ENCODE measurements at regions not wholly inside any gene's neighbourhood (a gene's known extent, or its start where the extent isn't known, plus 50 kb on each side); places are given as distances from the start of the nearest gene placed in this dataset.
"Not testable (repeated sequence)": the region's sequence is repeated elsewhere in the genome, so short reads cannot be mapped to it uniquely, and the experiment has no call there.

DNA sequence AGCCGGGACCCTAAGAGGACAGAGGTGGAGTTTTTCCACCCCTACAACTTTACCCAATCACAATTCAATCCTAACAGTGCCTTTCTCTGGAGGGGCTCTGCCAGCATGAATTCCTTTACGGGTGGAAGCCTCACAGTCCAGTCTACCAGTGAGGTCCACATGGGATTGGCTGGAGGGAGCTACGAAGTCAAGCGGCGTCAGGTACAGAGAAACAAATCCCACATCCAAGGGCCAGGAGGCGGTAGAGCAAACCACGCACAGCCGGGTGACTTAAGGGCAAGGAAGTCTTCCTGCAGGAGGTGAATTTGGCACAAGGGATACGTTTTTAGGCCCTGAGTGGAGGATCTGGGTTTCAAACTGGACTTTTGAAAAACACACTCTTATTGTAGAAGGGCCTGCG is 199.6 kb downstream of the UQCRFS1 start:
- DNase-seq (ENCODE audit: low read depth in 3 of 3): no peak

DNA sequence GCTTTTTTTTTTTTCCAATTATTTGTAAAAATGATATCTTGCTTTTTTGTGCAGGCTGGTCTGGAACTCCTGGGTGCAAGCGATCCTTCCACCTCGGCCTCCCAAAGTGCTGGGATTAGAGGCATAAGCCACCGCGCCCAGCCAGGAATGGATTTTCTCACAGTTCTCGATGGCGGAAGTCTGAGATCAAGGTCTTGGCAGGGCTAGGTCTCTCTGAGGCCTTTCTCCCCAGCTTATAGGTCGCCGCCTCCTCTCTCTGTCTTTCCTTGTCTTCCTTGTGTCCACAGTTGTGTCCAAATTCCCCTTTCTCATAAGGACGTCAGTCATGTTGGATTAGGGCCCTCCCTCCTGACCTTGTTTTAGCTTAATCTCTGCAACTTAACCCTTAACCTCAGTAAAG is 200.5 kb downstream of the UQCRFS1 start:
- DNase-seq (ENCODE audit: low read depth in 3 of 3): no peak

DNA sequence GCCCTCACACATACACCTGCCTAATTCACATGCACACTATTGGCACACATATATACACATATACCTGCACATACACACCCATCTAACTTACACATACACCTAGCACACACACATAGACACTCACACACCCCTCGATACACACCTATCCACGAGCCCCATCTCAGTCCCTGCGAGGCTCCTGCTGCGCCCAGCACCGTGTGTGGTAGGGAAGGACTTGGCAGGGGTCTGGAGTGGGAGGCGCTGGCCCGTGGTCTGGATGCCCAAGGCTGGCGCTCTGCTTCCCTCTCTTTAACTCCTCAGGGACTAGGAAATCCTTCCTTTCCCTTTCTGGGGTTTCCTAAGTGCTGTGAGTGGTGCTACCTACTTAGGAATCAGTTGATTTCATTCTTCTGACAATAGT is 202.7 kb downstream of the UQCRFS1 start:
- DNase-seq (ENCODE audit: low read depth in 3 of 3): no peak

DNA sequence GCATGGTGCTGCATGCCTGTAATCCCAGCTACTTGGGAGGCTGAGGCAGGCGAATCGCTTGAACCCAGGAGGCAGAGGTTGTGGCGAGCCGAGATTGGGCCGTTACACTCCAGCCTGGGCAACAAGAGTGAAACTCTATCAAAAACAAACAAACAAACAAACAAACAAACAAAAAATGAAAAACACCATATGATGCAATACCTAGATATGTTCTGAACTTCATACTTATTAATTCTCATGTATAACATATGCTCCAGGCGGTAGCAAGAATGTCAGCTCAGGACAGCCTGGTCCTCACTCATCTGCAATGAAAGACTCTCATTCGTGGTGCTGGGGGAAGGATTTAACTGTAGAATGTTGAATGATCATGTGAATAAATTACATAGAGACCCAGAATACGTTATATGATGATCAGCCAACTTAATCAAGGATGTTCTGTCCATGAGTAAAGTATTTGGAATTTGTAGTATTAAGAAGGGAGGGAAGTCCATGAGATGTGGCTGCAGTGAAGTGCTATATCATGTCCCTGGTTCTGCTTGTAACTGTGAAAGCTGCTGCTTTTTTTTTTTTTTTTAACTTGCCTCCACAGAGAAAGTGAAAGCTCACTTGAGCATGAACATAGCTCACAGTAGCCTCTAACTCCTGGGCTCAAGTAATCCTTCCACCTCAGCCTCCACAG is 206.8 kb downstream of the UQCRFS1 start:
- DNase-seq (ENCODE audit: low read depth in 3 of 3): no peak

DNA sequence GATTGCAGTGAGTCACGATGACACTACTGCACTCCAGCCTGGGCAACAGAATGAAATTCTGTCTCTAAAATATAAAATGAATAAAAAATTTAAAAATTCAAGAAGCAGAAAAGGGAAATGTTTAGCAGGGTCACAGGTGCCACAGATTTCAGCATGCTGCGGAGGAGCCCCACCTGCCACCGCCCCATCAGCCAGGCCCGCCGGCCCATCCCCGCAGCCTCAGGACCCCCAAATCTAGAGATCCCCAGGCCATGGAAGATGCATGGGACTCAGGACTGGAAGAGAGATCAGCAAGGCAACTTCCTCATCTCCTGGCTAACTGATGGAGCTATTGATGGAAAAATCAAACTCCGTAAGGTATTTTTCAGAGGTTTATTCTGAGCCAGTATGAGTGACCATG is 208.2 kb downstream of the UQCRFS1 start:
- no peak for DNase-seq (ENCODE audit: low read depth in 3 of 3)

DNA sequence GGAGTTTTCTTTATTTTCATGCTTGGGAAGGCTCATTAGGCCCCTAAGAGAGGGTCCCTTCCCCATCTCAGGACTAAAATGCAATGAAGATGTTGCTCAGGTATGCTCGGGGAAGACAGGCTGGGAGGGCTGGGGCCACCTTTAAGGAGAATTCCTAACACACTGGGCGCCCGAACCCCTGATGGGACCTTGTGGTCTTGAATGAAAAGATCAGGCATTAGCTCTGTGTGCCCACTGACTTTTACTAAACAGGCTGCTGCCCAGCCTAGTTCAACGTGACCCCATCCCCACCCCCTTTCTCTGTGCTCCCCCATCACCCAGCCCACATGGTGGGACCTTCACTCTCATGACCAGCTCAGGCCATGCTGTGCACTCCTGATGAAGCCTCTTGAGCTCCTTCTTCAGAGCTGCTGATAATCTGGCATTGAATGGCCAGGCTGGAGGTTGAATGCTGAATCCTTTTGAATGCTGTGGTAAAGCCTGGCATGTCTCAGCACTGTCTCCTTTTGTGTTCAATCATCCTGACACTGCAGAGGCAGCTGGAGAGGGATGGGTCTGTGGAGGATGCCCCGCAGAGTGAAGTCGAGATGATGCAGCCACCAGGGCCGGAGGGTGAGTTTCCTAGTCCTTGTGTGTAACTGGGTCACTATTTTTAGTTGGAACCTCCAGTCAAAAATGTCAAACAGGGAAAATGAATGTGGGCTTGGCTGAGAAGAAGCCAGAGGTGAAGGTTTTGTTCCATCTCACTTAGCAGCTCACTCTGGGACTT is 209.1 kb downstream of the UQCRFS1 start:
- no peak for DNase-seq (ENCODE audit: low read depth in 3 of 3)

DNA sequence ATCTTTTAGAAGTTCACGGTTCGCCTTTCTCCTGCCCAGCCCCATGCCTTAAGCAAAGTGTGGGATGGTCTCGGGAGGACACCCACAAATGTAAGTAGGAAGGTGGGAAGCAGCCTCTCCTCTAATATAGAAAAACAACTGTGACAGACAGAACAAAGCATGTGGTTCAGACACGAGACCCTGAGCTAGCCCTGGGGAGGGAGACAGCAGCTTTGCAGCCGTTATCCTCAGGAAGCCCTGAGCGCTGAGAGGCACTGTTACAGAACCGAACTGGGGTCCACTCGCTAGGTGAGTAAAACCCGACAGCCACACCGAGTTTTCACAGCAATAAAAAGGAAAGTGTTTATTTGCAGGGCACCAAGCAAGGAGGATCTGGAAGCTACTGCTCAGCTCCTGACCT is 210.6 kb downstream of the UQCRFS1 start:
- no peak for DNase-seq (ENCODE audit: low read depth in 3 of 3)

DNA sequence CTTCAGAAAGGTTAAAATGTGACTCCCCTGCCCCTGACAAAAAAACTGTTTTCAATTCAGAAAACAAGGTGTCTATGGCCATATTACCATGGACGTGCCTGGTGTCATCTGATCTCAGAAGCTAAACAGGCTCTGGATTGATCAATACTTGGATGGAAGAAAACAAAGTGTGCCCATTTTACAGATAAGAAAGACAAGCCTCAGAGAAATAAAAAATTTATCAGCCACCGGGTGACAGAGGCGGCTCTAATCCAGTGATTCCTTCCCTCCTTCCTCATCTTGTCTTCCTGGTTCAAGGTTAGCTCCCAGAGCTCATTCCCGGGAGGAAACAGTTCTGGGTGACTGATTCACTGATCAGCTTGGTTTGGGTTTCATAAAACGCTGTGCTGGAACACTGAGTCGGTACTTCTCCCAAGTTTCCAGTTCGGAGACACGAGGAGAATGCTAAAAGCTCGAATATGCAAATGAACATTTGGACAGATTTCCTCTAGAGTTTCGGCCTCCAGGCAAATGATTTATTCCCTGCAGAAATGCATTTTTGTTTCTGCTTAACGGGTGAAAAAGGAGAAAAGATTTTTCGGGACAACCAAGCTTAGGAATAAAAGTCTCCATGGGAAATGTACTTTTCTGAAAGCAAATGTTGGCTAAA is 211.2 kb downstream of the UQCRFS1 start:
- DNase-seq (ENCODE audit: low read depth in 3 of 3): no peak

DNA sequence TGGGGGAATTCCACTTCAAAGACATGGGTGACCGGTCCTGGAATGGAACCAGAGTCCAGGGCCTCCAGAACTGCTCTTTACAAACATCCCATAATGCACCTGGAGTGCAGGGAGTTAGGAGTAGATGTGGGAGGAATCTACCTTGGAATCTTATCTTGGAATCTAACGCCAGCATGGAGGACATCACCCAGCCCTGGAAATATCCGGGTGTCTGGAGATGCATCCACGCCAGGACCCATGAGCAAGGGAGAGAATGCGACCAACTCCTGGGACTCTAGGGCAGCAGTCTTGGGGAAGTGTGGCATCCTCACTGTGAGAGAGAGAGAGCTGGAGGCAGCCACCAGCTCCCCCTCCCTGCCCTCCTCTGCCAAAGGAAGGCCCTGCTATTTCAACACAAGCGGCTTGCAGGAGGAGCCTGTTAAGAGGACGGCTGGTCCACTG is 211.8 kb downstream of the UQCRFS1 start:
- DNase-seq (ENCODE audit: low read depth in 3 of 3): no peak

DNA sequence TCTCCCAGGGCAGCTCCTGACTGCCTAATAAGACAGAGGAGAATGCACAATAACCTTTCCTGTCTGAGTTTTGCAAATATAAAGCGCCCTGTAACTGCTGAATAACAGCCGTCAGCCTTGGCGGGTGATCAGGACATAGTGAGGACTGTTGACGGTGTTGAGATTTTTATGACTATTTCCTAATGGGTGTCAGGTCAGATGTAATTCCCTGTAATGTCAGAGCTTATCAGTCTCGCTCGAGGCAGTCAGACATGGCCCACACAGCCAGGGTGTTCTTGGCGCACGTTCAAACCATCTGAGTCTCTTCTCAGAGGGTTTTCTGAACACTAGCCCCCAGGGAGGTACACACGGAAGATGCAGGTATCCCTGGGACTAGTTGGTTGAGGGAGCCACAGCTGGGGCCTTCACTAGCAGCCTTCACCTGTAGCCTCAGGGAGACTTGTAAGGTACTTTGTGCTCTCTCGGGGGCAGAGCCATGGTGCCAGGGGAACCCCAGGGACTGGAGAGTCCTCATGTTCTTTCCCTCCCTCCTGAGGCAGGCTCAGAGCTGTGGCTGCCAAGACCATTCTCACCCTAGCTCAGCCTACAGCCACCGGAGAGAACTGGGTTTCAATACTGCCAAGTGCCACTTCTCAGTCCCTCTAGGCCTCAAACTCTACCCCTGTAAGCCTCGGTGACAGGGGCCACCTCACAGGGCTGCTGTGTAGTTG is 213.1 kb downstream of the UQCRFS1 start:
- DNase-seq (ENCODE audit: low read depth in 3 of 3): no peak

DNA sequence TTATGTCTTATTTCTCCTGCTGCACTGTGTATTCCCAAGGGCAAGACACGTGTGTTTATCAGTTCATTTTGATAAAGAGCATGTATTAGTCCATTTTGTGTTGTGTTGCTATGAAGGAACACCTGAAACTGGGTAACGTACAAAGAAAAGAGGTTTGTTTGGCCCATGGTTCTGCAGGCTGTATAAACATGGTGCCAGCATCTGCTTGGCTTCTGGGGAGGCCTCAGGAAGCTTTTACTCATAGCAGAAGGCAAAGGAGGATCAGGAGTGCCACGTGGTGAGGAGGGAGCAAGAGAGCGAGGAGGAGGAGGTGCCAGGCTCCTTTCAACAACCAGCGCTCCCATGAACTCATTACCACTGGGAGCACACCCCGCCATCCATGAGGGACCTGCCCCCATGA is 214.0 kb downstream of the UQCRFS1 start:
- no peak for DNase-seq (ENCODE audit: low read depth in 3 of 3)

DNA sequence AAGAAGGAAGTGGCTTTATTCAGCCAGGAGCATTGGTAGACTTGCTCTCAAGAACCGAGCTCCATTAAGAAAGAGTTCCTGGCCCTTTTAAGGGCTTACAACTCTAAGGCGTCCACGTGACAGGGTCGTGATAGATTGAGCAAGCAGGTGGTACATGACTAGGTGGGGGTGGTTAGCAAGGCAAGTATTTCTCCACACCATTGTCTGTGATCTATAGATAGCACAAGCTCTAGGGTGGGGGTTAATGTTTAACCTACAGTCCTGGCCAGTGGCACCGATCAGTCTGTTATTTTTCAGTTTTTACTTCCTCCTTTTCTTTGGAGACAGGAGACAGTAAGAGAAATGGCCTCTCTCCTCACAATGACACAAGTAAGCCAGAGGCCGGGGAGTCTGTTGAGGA is 215.1 kb downstream of the UQCRFS1 start:
- DNase-seq (ENCODE audit: low read depth in 3 of 3): not testable (repeated sequence)

DNA sequence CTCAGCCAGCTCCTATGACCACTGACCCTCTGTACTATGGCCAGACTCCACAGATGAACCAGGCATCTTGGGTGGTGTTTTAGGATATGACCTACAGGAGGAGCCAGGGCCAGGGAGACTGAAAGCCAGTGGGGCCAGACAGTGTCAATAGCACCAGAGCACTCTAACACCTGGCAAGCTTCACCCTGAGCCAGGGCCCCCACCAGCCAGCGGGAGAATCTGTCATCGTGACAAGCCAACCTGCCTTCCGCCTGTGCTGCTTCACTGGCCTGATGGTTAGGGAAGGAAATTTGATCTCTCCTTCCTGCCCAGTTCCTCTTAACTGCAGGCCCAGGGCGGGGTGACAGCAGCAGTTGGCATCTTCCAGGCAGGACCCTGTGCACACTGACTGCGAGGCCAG is 222.4 kb downstream of the UQCRFS1 start:
- DNase-seq (ENCODE audit: low read depth in 3 of 3): no peak

DNA sequence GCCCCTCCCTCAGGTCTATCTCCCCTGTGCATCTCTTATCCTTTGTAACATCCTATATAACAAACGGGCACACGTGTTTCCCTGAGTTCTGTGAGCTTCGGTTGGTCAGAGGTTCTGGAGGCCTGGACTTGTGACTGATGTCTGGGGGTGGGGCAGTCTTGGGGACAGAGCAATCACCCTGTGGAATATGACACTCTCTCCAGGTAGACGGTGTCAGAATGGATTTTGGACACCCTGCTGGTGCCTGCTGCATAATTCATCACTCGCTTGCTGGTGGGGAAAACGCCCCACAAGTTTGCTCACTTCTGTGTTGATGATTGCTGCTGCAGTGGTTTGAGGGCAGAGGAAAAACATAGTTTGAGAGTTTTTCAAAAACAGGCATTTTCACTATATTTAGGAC is 223.2 kb downstream of the UQCRFS1 start:
- DNase-seq (ENCODE audit: low read depth in 3 of 3): no peak

DNA sequence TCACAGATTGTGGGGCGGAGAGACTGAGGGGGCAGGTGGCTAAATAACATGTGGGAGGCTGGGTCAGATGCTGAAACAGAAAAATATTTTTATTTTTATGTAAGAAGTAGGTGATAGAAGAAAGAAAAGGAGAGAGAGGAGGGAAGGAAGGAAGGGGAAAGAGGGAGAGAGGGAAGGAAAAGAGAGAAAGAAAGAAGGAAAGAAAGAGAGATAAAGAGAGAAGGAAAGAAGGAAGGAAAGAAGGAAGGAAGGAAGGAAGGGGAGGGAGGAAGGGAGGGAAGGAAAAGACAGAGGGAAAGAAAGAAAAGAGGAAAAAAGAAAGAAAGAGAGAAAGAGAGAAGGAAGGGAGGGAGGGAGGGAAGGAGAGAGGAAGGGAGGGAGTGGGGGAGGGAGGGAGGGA is 224.9 kb downstream of the UQCRFS1 start:
- DNase-seq (ENCODE audit: low read depth in 3 of 3): no peak

DNA sequence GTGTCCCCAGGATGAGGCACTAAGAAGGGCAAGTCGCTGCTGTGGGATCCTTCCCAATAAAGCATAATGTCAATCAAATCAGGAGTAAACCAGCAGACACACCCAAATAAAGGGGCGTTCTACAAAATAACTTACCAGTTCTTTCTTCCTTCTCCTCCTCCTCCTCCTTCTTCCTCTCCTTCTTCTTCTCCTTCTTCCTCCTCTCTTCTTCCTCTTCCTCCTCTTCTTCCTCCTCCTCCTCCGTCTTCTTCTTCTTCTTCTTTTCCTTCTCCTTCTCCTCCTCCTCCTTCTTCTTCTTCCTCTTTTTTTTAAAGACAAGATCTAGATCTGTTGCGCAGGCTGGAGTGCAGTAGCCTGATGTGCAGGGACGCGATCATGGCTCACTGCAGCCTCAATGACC is 225.8 kb downstream of the UQCRFS1 start:
- DNase-seq (ENCODE audit: low read depth in 3 of 3): no peak

DNA sequence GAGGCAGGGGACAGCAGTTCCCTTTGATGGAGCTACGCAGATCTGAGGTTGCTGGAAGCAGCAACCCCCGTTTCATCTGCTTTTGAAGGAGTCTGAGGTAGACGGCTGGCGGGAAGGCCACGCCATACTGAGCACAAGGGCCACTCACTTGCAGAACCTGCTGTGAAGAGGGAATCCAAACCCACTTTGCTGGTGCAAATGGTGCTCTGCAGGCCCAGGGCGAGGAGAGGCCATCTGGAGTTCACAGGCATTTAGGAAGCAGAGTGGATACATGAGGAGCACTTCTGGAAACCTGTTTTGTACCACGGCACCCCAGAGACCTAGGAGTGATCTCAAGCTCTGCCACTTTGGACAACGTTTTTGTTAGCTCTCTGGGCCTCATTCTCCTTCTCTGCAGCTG is 227.8 kb downstream of the UQCRFS1 start:
- no peak for DNase-seq (ENCODE audit: low read depth in 3 of 3)

DNA sequence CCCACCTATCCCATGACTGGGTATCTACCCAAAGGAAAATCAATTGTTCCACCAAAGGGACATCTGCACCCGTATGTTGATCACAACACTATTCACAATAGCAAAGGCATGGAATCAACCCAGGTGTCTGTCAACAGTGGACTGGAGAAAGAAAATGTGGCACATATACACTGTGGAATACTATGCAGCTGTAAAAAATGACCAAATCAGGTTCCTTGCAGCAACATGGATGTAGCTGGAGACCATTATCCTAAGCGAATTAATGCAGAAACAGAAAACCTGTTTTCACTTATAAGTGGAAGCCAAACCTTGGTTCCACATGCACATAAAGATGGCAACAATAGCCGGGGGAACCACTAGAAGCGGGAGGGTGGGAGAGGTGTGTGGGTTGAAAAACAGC is 228.6 kb downstream of the UQCRFS1 start:
- no peak for DNase-seq (ENCODE audit: low read depth in 3 of 3)

DNA sequence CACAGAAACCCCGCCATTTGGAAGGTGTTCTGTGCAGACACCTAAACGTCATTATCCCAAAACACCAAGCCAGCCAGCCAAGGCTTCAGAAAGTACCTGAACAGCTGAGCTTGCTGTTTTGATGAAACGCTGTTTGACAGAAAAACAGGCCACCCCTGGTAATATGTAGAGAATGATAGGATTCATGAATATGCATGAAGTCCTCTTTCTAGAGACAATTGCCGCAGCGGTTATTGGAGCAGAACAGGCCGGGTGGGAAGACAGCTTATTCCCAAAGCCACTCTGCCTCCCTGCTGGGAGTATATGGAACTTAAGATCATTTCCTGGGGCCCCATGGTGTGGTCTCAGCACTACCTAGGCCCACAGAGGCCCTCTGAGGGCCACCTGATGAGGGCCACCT is 229.5 kb downstream of the UQCRFS1 start:
- no peak for DNase-seq (ENCODE audit: low read depth in 3 of 3)

DNA sequence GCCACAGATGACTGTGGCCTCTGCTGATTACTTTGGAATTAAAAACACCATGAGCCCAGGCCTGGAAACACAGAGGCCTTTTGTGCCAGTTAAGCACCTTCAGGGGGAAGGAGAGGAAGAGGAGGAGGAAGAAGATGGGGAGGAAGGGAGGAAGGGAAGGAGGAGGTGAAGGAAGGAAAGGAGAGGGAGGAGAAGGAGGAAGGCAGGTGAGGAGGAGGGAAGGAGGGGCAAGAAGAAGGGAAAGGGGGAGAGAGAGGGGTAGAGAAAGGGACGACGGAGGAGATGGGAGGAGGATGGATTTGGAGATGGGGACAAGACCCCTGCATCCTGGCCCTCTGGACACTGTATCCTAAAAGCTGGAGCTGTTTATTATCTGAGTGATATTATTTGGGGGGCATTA is 231.0 kb downstream of the UQCRFS1 start:
- DNase-seq (ENCODE audit: low read depth in 3 of 3): no peak

DNA sequence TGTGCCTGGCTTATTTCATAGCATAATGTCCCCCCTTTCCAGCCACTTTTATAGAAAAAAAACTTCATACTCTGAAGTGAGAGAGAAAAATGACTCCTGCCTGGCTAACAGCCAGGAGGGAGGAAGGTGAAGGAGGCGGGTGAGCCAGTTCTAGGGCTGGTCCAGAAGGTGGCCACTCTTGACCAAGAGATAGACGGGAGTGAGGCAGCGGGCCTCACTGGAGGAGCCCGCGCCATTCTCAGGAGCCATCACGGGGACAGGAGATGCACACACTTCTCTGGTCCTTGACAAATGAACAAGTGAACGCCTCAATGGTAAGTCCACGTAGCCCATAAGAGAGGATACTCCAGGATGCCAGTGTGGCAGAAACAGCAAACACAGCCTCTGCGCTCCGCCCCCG is 231.4 kb downstream of the UQCRFS1 start:
- no peak for DNase-seq (ENCODE audit: low read depth in 3 of 3)

DNA sequence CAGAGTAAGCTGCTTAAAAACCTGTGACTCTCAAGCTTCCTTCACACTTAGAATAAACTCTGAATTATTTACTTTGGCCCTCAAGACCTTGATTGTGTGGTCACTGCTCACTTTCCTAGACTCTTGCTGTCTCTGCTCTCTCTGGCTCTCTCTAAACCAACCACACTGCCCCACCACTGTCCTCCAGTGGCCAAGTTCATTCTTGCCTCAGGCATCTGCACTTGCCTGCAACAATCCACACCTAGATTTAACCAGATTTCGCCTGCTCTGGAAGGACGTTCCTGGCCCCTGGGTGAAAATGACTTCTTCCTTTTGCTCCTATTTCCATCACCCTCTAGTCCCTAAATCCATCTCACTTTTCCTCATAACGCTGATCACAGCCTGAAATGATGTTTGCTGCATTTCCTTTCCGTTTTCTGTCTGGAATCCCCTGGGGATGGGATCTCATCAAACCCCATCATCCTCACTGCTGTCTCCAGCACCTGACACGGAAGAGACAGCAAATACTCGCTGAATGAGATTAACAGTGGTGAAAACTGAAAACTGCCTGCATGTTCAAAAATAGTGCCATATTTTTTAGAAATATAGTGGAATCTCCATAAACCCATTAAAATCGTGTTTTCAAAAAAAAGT is 232.6 kb downstream of the UQCRFS1 start:
- no peak for DNase-seq (ENCODE audit: low read depth in 3 of 3)

Data from stimulated activated CD4-positive, alpha-beta T cell treated with anti-CD3 and anti-CD28 coated beads, TNF-alpha, amount 100 ng/mL, for 4 hours (primary cell).